Neural cell (in vitro differentiated cells): ENCODE measurements at regions not wholly inside any gene's neighbourhood (a gene's known extent, or its start where the extent isn't known, plus 50 kb on each side); places are given as distances from the start of the nearest gene placed in this dataset.

Source experiments
- H2AFZ ChIP-seq: fragments of 200-600, 300-800 bp; sonication (generic), shearing (Covaris generic); 2 replicates; pipeline ENCODE4 v1.6.0; 2014; ENCODE audit warnings: low read depth, mild to moderate bottlenecking, antibody characterized with exemption, low read length, moderate library complexity
- H3F3A ChIP-seq: fragments of 200-600 bp; shearing (Covaris generic); 2 replicates; pipeline ENCODE4 v1.6.1; 2016; ENCODE audit warnings: mild to moderate bottlenecking, moderate library complexity, mixed read lengths, antibody characterized with exemption, low read length; ENCODE audit not compliant: insufficient read depth, poor library complexity, severe bottlenecking
- H3K27ac ChIP-seq: fragments of 200-600, 300-800 bp; sonication (generic), shearing (Covaris generic); 2 replicates; pipeline ENCODE4 v1.5.1; 2014; ENCODE audit warnings: mild to moderate bottlenecking, low read length, moderate library complexity
- H3K27me3 ChIP-seq: fragments of 300-800, 200-600 bp; sonication (generic), shearing (Covaris generic); 2 replicates; pipeline ENCODE4 v1.6.0; 2014; ENCODE audit warnings: mild to moderate bottlenecking, low read depth, low read length, moderate library complexity; ENCODE audit not compliant: insufficient read depth
- H3K36me3 ChIP-seq: fragments of 300-800, 200-600 bp; sonication (generic), shearing (Covaris generic); 2 replicates; pipeline ENCODE4 v1.5.1; 2014; ENCODE audit warnings: mild to moderate bottlenecking, antibody characterized with exemption, low read length, moderate library complexity; ENCODE audit not compliant: insufficient read depth
- H3K4me2 ChIP-seq: fragments of 300-800, 200-600 bp; sonication (generic), shearing (Covaris generic); 2 replicates; pipeline ENCODE4 v1.6.0; 2014; ENCODE audit warnings: mild to moderate bottlenecking, low read length
- H3K4me3 ChIP-seq: fragments of 300-800, 200-600 bp; sonication (generic), shearing (Covaris generic); 2 replicates; pipeline ENCODE4 v1.5.1; 2014; ENCODE audit warnings: mild to moderate bottlenecking, low read length, moderate library complexity
- H3K79me2 ChIP-seq: fragments of 200-600 bp; shearing (Covaris generic); replicated peaks from 2 replicates; pipeline ENCODE4 v1.6.0; 2014; ENCODE audit warnings: mild to moderate bottlenecking, low read length, moderate library complexity; ENCODE audit not compliant: insufficient read depth
- H3K9ac ChIP-seq: fragments of 300-800, 200-600 bp; sonication (generic), shearing (Covaris generic); 2 replicates; pipeline ENCODE4 v1.6.1; 2016; ENCODE audit warnings: mild to moderate bottlenecking, low read length, mixed read lengths
- H3K9me2 ChIP-seq: fragments of 200-600 bp; shearing (Covaris generic); 2 replicates; pipeline ENCODE4 v1.6.1; 2016; ENCODE audit warnings: mild to moderate bottlenecking, low read length, mixed read lengths; ENCODE audit not compliant: insufficient read depth
- H3K9me3 ChIP-seq: fragments of 200-600, 300-800 bp; sonication (generic), shearing (Covaris generic); 2 replicates; pipeline ENCODE4 v1.6.1; 2016; ENCODE audit warnings: mild to moderate bottlenecking, mixed run types, low read length, moderate library complexity, mixed read lengths
- H4K20me1 ChIP-seq: fragments of 200-600 bp; shearing (Covaris generic); 2 replicates; pipeline ENCODE4 v1.6.1; 2016; ENCODE audit warnings: mild to moderate bottlenecking, mixed run types; ENCODE audit not compliant: insufficient read depth
- EP300 ChIP-seq: fragments of 450-650 bp; conservative IDR thresholded peaks from 2 replicates; pipeline ENCODE4 v1.6.1; 2014; ENCODE audit warnings: antibody characterized with exemption, mild to moderate bottlenecking, moderate library complexity; ENCODE audit not compliant: poor library complexity, severe bottlenecking
- EZH2 ChIP-seq: fragments of 200-600, 300-800 bp; shearing (Covaris generic), sonication (generic); IDR thresholded peaks from 2 replicates; pipeline ENCODE4 v1.6.1; 2014; ENCODE audit warnings: antibody characterized with exemption, low read length, borderline replicate concordance, mild to moderate bottlenecking; ENCODE audit not compliant: insufficient read depth, poor library complexity, severe bottlenecking
- MXI1 ChIP-seq: fragments of 450-650 bp; conservative IDR thresholded peaks from 2 replicates; pipeline ENCODE4 v1.6.1; 2014; ENCODE audit warnings: antibody characterized with exemption, mild to moderate bottlenecking; ENCODE audit not compliant: poor library complexity, severe bottlenecking
- POLR2AphosphoS5 ChIP-seq: IDR thresholded peaks from 2 replicates; pipeline ENCODE4 v1.6.1; 2012
- RAD21 ChIP-seq: fragments of 450-650 bp; conservative IDR thresholded peaks from 2 replicates; pipeline ENCODE4 v1.6.1; 2014; ENCODE audit warnings: antibody characterized with exemption, mild to moderate bottlenecking, moderate library complexity
- SMC3 ChIP-seq: fragments of 450-650 bp; conservative IDR thresholded peaks from 2 replicates; pipeline ENCODE4 v1.6.1; 2014; ENCODE audit warnings: antibody characterized with exemption, mild to moderate bottlenecking, moderate library complexity; ENCODE audit not compliant: poor library complexity
- TAF1 ChIP-seq: IDR thresholded peaks from 2 replicates; pipeline ENCODE4 v1.6.1; 2012; ENCODE audit warnings: low read depth
- TF ChIP-seq, protein P1 (sequence below): fragments of 450-650 bp; IDR thresholded peaks from 2 replicates; pipeline ENCODE4 v1.5.1; 2014; ENCODE audit warnings: antibody characterized with exemption, mild to moderate bottlenecking, moderate library complexity; ENCODE audit not compliant: poor library complexity, severe bottlenecking
- TF ChIP-seq, protein P2 (sequence below): IDR thresholded peaks from 2 replicates; pipeline ENCODE4 v1.6.1; 2012; ENCODE audit warnings: borderline replicate concordance

DNA sequence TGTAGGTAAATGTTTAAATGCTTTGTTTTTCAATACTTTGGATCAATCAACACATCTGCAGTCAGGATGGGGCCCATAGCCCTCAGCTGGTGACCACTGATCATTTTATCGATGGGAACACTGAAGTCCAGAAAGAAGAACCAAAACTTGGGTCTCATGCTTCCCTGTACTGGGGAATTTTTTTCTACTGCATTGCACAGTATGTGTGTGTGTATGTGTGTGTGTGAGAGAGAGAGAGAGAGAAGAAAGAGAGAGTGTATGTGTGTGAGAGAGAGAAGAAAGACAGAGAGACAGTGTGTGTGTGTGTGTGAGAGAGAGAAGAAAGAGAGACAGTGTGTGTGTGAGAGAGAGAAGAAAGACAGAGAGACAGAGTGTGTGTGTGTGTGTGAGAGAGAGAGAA is 202.9 kb upstream of the MSX2 start:
- Histone ChIP-seq H3K27ac (no peak overlapping the region), H3K4me2 (no peak overlapping the region), H3K9ac (no peak overlapping the region), H2AFZ (no peak overlapping the region), H3K36me3 (no peaks in the 10 kb centered on the region), H3K27me3 (peaks cover 9% of the 10 kb centered on the region), H3K4me3 (no peak overlapping the region), H3K79me2 (no peaks in the 10 kb centered on the region), H4K20me1 (no peaks in the 10 kb centered on the region), H3F3A (no peaks in the 10 kb centered on the region), H3K9me3 (no peaks in the 10 kb centered on the region), H3K9me2 (no peaks in the 10 kb centered on the region)
- TF ChIP-seq RAD21, result no peak
- TF ChIP-seq SMC3, result no peak
- no peak for TF ChIP-seq POLR2AphosphoS5
- no peak for TF ChIP-seq EZH2
- TF ChIP-seq, protein P1, sequence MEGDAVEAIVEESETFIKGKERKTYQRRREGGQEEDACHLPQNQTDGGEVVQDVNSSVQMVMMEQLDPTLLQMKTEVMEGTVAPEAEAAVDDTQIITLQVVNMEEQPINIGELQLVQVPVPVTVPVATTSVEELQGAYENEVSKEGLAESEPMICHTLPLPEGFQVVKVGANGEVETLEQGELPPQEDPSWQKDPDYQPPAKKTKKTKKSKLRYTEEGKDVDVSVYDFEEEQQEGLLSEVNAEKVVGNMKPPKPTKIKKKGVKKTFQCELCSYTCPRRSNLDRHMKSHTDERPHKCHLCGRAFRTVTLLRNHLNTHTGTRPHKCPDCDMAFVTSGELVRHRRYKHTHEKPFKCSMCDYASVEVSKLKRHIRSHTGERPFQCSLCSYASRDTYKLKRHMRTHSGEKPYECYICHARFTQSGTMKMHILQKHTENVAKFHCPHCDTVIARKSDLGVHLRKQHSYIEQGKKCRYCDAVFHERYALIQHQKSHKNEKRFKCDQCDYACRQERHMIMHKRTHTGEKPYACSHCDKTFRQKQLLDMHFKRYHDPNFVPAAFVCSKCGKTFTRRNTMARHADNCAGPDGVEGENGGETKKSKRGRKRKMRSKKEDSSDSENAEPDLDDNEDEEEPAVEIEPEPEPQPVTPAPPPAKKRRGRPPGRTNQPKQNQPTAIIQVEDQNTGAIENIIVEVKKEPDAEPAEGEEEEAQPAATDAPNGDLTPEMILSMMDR, result no peak
- no peak for TF ChIP-seq MXI1
- TF ChIP-seq EP300, result no peak
- no peak for TF ChIP-seq TAF1
- TF ChIP-seq, protein P2, sequence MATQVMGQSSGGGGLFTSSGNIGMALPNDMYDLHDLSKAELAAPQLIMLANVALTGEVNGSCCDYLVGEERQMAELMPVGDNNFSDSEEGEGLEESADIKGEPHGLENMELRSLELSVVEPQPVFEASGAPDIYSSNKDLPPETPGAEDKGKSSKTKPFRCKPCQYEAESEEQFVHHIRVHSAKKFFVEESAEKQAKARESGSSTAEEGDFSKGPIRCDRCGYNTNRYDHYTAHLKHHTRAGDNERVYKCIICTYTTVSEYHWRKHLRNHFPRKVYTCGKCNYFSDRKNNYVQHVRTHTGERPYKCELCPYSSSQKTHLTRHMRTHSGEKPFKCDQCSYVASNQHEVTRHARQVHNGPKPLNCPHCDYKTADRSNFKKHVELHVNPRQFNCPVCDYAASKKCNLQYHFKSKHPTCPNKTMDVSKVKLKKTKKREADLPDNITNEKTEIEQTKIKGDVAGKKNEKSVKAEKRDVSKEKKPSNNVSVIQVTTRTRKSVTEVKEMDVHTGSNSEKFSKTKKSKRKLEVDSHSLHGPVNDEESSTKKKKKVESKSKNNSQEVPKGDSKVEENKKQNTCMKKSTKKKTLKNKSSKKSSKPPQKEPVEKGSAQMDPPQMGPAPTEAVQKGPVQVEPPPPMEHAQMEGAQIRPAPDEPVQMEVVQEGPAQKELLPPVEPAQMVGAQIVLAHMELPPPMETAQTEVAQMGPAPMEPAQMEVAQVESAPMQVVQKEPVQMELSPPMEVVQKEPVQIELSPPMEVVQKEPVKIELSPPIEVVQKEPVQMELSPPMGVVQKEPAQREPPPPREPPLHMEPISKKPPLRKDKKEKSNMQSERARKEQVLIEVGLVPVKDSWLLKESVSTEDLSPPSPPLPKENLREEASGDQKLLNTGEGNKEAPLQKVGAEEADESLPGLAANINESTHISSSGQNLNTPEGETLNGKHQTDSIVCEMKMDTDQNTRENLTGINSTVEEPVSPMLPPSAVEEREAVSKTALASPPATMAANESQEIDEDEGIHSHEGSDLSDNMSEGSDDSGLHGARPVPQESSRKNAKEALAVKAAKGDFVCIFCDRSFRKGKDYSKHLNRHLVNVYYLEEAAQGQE, result no peak

DNA sequence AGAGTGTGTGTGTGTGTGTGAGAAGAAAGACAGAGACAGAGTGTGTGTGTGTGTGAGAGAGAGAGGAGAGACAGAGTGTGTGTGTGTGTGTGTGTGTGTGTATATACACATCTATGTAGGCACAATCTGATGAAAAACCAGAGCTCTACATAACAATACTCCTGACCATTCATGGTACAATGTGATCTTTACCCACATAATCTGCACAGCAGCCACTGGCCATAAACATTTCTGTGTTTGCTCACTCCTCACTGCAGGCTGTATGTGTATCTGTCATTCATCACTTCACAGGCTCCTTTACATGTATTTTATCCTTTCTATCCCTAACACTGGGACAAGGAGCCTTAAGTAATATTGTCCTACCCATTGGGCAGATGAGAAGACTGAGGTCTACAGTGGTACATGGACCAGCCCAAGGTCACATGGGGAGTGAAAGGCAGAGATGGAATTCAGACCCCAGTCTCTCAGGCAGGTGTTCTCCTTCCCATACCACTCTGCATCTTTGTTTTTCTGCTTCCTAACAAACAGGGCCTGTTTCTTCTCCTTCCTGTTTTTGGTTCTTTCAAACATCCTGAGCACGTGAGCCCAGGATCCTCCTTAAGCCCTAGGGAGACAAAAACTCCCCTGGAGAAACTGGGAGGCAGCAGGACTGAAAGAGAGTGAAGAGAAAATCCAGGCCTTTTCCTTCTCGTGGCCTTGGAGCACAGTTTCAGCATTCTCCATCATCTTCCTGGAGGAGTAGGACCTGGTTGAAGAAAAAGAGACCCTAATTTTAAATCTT is 201.7 kb upstream of the MSX2 start:
- Histone ChIP-seq H2AFZ (no peak overlapping the region), H3K79me2 (no peaks in the 10 kb centered on the region), H3K27ac (no peak overlapping the region), H3K4me3 (no peak overlapping the region), H3K9ac (no peak overlapping the region), H3K9me3 (no peaks in the 10 kb centered on the region), H3K27me3 (peaks cover 9% of the 10 kb centered on the region), H3K4me2 (no peak overlapping the region), H3K36me3 (no peaks in the 10 kb centered on the region), H4K20me1 (no peaks in the 10 kb centered on the region), H3F3A (no peaks in the 10 kb centered on the region), H3K9me2 (no peaks in the 10 kb centered on the region)
- TF ChIP-seq SMC3, result no peak
- TF ChIP-seq, protein P1, result no peak
- no peak for TF ChIP-seq EZH2
- TF ChIP-seq POLR2AphosphoS5, result no peak
- TF ChIP-seq TAF1, result no peak
- no peak for TF ChIP-seq RAD21
- no peak for TF ChIP-seq EP300
- TF ChIP-seq MXI1, result no peak
- TF ChIP-seq, protein P2, result no peak
